ENCODE measurements at regions not wholly inside any gene's neighbourhood (a gene's known extent, or its start where the extent isn't known, plus 50 kb on each side); places are given as distances from the start of the nearest gene placed in this dataset.

DNA sequence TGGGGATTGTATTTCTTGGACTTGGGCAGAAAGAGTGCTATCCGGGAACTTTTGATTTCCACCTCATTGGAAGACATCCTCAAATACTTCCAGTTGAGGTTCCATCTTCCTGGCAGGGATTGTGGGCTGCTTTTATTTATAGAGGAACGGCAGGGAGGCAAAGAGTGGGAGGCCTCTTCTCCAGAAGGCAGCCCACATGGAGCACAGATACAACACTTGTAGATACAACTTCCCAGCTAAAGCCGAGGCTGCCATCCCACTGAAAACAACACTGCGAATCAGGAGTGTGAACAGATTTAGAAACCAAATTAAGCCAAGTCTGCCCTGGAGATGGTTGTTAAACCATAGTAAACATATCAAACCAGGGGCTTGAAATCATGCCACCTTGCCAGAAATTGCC is 212.8 kb upstream of the PPARGC1A start (continued):
- TF ChIP-seq GABPB1 (CRISPR knock-in tag; IDR thresholded peaks at IDR 0.05) (no peak), TCF7 (CRISPR knock-in tag; IDR thresholded peaks at IDR 0.05; ENCODE audit: low read depth) (no peak), TEAD1 (CRISPR knock-in tag; IDR thresholded peaks at IDR 0.05) (no peak)
- TF ChIP-seq, protein P1, sequence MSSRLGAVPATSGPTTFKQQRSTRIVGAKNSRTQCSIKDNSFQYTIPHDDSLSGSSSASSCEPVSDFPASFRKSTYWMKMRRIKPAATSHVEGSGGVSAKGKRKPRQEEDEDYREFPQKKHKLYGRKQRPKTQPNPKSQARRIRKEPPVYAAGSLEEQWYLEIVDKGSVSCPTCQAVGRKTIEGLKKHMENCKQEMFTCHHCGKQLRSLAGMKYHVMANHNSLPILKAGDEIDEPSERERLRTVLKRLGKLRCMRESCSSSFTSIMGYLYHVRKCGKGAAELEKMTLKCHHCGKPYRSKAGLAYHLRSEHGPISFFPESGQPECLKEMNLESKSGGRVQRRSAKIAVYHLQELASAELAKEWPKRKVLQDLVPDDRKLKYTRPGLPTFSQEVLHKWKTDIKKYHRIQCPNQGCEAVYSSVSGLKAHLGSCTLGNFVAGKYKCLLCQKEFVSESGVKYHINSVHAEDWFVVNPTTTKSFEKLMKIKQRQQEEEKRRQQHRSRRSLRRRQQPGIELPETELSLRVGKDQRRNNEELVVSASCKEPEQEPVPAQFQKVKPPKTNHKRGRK (CRISPR knock-in tag; IDR thresholded peaks at IDR 0.05; ENCODE audit: borderline replicate concordance), result no peak
- TF ChIP-seq, protein P2, sequence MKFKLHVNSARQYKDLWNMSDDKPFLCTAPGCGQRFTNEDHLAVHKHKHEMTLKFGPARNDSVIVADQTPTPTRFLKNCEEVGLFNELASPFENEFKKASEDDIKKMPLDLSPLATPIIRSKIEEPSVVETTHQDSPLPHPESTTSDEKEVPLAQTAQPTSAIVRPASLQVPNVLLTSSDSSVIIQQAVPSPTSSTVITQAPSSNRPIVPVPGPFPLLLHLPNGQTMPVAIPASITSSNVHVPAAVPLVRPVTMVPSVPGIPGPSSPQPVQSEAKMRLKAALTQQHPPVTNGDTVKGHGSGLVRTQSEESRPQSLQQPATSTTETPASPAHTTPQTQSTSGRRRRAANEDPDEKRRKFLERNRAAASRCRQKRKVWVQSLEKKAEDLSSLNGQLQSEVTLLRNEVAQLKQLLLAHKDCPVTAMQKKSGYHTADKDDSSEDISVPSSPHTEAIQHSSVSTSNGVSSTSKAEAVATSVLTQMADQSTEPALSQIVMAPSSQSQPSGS (CRISPR knock-in tag; IDR thresholded peaks at IDR 0.05; ENCODE audit: borderline replicate concordance, low read depth), result no peak
- TF ChIP-seq, protein P3, sequence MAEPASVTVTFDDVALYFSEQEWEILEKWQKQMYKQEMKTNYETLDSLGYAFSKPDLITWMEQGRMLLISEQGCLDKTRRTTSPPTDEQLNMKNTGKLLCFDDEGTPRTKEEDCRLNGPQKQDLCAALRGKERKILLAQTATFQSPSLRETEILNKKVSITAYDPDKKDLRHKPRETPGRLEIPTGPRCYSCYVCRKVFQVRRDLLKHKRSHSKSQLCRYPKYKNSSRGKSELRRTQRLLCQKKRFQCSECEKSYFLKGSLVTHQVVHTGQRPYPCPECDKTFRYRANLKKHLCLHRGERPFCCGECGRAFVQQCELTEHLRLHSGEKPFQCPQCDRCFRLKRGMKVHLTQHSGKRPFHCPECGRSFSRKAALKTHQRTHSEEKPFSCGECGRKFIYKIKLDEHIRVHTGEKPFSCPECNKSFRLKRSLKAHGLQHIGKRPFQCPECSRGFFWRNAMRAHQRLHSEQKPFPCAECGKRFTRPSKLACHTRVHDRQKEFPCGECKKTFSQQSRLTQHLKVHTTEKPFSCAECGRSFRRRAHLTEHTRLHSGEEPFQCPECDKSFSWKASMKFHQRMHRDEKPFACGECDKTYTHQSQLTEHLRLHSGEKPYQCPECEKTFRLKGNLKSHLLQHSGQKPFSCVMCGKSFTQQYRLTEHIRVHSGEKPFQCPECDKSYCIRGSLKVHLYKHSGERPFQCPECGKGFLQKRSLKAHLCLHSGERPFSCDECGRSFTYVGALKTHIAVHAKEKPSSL (CRISPR knock-in tag; conservative IDR thresholded peaks at IDR 0.05), result no peak

DNA sequence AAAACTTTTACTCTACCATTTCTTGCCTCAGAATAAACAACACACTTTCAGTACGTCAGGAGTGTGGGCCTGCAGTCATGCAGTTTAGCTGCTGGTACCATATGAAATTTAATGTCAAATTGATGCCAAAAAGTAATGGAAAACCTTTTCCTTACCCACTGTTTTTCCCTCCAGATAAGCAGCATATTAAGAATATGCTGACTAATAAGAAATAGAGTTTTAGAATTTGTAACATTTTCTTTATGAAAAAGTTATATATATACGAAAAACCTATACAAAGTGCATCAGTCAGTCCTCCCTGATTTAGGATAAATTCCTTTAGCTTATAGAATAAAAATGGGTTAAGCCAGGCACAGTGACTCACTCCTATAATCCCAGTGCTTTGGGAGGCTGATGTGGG is 206.8 kb upstream of the PPARGC1A start:
- ATAC-seq, result no peak
- Mint-ChIP-seq H3K9me3 (no peaks in the 10 kb centered on the region), H3K4me1 (peaks cover 5% of the 10 kb centered on the region), H3K27ac (no peak overlapping the region), H3K4me3 (no peak overlapping the region), H3K36me3 (no peaks in the 10 kb centered on the region), H3K27me3 (ENCODE audit: low read depth) (no peaks in the 10 kb centered on the region; the same call in 1 of the 2 replicates)
- TF ChIP-seq GRHL2 (CRISPR knock-in tag; IDR thresholded peaks at IDR 0.05; ENCODE audit: insufficient replicate concordance, severe bottlenecking), result no peak
- no peak for TF ChIP-seq ZNF317 (CRISPR knock-in tag; IDR thresholded peaks at IDR 0.05; ENCODE audit: borderline replicate concordance, low read depth)
- TF ChIP-seq NFE2L1 (CRISPR knock-in tag; IDR thresholded peaks at IDR 0.05), result no peak
- CTCF ChIA-PET, result no interaction called here
- no peak for DNase-seq (ENCODE audit: low spot score)
- POLR2A ChIA-PET, result interaction anchor here (0.7 kb wide), 1 partner anchor 139 kb away, joined by 3 read pairs; no protein-coding TSS in a partner anchor

DNA sequence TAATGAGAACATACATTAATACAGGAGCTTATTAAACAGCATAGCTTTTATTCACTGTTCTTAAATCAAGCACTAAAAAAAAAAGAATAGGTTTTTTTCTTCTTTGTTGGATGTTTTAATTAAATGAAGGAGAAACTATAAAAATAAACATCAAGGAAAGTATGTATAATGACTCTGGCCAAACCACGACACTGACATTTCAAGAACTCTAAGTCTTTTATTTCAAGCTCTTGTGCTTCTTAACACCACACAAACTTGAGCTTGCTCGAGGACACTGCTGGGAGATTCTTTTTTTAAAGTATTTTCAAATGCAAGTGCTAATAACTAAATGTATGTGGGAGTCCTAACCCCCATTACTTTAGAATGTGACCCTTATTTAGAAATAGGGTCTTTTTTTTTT is 204.9 kb upstream of the PPARGC1A start:
- H3K27me3 Mint-ChIP-seq (ENCODE audit: low read depth), result no peaks in the 10 kb centered on the region; the same call in 1 of the 2 replicates
- no peaks in the 10 kb centered on the region for H3K36me3 Mint-ChIP-seq
- no peak overlapping the region for H3K27ac Mint-ChIP-seq
- H3K9me3 Mint-ChIP-seq, result no peaks in the 10 kb centered on the region
- no peak overlapping the region for H3K4me3 Mint-ChIP-seq
- TF ChIP-seq JAZF1 (CRISPR knock-in tag; IDR thresholded peaks at IDR 0.05) (no peak), ZNF317 (CRISPR knock-in tag; IDR thresholded peaks at IDR 0.05; ENCODE audit: borderline replicate concordance, low read depth) (no peak), IRF2 (CRISPR knock-in tag; IDR thresholded peaks at IDR 0.05; ENCODE audit: borderline replicate concordance, low read depth) (no peak), CREB1 (CRISPR knock-in tag; IDR thresholded peaks at IDR 0.05) (no peak), EMX1 (CRISPR knock-in tag; IDR thresholded peaks at IDR 0.05) (no peak), SMAD4 (CRISPR knock-in tag; IDR thresholded peaks at IDR 0.05) (no peak), ZNF121 (CRISPR knock-in tag; IDR thresholded peaks at IDR 0.05) (no peak)
- TF ChIP-seq, protein P4, sequence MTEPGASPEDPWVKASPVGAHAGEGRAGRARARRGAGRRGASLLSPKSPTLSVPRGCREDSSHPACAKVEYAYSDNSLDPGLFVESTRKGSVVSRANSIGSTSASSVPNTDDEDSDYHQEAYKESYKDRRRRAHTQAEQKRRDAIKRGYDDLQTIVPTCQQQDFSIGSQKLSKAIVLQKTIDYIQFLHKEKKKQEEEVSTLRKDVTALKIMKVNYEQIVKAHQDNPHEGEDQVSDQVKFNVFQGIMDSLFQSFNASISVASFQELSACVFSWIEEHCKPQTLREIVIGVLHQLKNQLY (CRISPR knock-in tag; IDR thresholded peaks at IDR 0.05), result no peak
- TF ChIP-seq, protein P2 (CRISPR knock-in tag; IDR thresholded peaks at IDR 0.05; ENCODE audit: borderline replicate concordance, low read depth), result no peak
- TF ChIP-seq, protein P5, sequence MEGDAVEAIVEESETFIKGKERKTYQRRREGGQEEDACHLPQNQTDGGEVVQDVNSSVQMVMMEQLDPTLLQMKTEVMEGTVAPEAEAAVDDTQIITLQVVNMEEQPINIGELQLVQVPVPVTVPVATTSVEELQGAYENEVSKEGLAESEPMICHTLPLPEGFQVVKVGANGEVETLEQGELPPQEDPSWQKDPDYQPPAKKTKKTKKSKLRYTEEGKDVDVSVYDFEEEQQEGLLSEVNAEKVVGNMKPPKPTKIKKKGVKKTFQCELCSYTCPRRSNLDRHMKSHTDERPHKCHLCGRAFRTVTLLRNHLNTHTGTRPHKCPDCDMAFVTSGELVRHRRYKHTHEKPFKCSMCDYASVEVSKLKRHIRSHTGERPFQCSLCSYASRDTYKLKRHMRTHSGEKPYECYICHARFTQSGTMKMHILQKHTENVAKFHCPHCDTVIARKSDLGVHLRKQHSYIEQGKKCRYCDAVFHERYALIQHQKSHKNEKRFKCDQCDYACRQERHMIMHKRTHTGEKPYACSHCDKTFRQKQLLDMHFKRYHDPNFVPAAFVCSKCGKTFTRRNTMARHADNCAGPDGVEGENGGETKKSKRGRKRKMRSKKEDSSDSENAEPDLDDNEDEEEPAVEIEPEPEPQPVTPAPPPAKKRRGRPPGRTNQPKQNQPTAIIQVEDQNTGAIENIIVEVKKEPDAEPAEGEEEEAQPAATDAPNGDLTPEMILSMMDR (IDR thresholded peaks at IDR 0.05), result no peak
- TF ChIP-seq, protein P6, sequence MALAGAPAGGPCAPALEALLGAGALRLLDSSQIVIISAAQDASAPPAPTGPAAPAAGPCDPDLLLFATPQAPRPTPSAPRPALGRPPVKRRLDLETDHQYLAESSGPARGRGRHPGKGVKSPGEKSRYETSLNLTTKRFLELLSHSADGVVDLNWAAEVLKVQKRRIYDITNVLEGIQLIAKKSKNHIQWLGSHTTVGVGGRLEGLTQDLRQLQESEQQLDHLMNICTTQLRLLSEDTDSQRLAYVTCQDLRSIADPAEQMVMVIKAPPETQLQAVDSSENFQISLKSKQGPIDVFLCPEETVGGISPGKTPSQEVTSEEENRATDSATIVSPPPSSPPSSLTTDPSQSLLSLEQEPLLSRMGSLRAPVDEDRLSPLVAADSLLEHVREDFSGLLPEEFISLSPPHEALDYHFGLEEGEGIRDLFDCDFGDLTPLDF (CRISPR knock-in tag; IDR thresholded peaks at IDR 0.05), result no peak
- ChIA-PET POLR2A (interaction anchor here (0.7 kb wide), 1 partner anchor 132 kb away, joined by 6 read pairs; no protein-coding TSS in a partner anchor), CTCF (interaction anchor here (0.9 kb wide), 1 partner anchor 10 kb away, joined by 3 read pairs; no protein-coding TSS in a partner anchor)
- DNase-seq (ENCODE audit: low spot score) (no peak), ATAC-seq (no peak)
- peaks cover 5% of the 10 kb centered on the region for H3K4me1 Mint-ChIP-seq
